OCI-LY1 (cell line): ENCODE measurements at regions not wholly inside any gene's neighbourhood (a gene's known extent, or its start where the extent isn't known, plus 50 kb on each side); places are given as distances from the start of the nearest gene placed in this dataset.
"Not testable (repeated sequence)": the region's sequence is repeated elsewhere in the genome, so short reads cannot be mapped to it uniquely, and the experiment has no call there.

Source experiments
- H2AFZ ChIP-seq: fragments of 200-600 bp; sonication (generic), shearing (Covaris generic); 2 replicates; pipeline ENCODE4 v1.6.0; 2014; ENCODE audit warnings: antibody characterized with exemption, mild to moderate bottlenecking, low read length
- H3F3A ChIP-seq: fragments of 200-600 bp; sonication (generic), shearing (Covaris generic); 2 replicates; pipeline ENCODE4 v1.6.0; 2014; ENCODE audit warnings: mild to moderate bottlenecking, antibody characterized with exemption, low read length, moderate library complexity; ENCODE audit not compliant: insufficient read depth
- H3K27ac ChIP-seq: fragments of 200-600 bp; sonication (generic); 2 replicates; pipeline ENCODE4 v1.5.1; 2014; ENCODE audit warnings: low read length, mixed run types, mild to moderate bottlenecking, low read depth; ENCODE audit not compliant: poor library complexity, severe bottlenecking
- H3K27me3 ChIP-seq: fragments of 200-600 bp; sonication (generic); 2 replicates; pipeline ENCODE4 v1.6.0; 2014; ENCODE audit warnings: antibody characterized with exemption, mild to moderate bottlenecking, low read length, moderate library complexity; ENCODE audit not compliant: insufficient read depth
- H3K36me3 ChIP-seq: fragments of 200-600 bp; sonication (generic); 2 replicates; pipeline ENCODE4 v1.6.1; 2014; ENCODE audit warnings: mild to moderate bottlenecking, antibody characterized with exemption, low read length, moderate library complexity, mixed read lengths; ENCODE audit not compliant: insufficient read depth
- H3K4me1 ChIP-seq: fragments of 200-600 bp; sonication (generic); 2 replicates; pipeline ENCODE4 v1.5.1; 2014; ENCODE audit warnings: mild to moderate bottlenecking, low read length, moderate library complexity; ENCODE audit not compliant: insufficient read depth, severe bottlenecking
- H3K4me2 ChIP-seq: fragments of 200-600 bp; sonication (generic), shearing (Covaris generic); 2 replicates; pipeline ENCODE4 v1.6.1; 2014; ENCODE audit warnings: low read length
- H3K4me3 ChIP-seq: fragments of 200-600 bp; sonication (generic); 2 replicates; pipeline ENCODE4 v1.5.1; 2014; ENCODE audit warnings: low read length, low read depth, mild to moderate bottlenecking, mixed read lengths; ENCODE audit not compliant: poor library complexity, severe bottlenecking
- H3K79me2 ChIP-seq: fragments of 200-600 bp; shearing (Covaris generic); 2 replicates; pipeline ENCODE4 v1.6.1; 2016; ENCODE audit warnings: mixed run types, low read length, mixed read lengths; ENCODE audit not compliant: insufficient read depth
- H3K9ac ChIP-seq: fragments of 200-600 bp; sonication (generic), shearing (Covaris generic); 2 replicates; pipeline ENCODE4 v1.6.1; 2014; ENCODE audit warnings: mild to moderate bottlenecking, low read length, mixed read lengths
- H3K9me2 ChIP-seq: fragments of 200-600 bp; sonication (generic), shearing (Covaris generic); 2 replicates; pipeline ENCODE4 v1.6.1; 2014; ENCODE audit warnings: low read depth, mild to moderate bottlenecking, low read length, mixed read lengths
- H3K9me3 ChIP-seq: fragments of 200-600 bp; shearing (Covaris generic); 2 replicates; pipeline ENCODE4 v1.6.1; 2014; ENCODE audit warnings: low read length, mixed read lengths
- H4K20me1 ChIP-seq: fragments of 200-600 bp; sonication (generic), shearing (Covaris generic); 2 replicates; pipeline ENCODE4 v1.6.0; 2016; ENCODE audit warnings: mild to moderate bottlenecking, low read length; ENCODE audit not compliant: insufficient read depth

GRCh38 chr17:20654114-20654513, 74.6 kb downstream of the CDRT15L2 start:
- H4K20me1 ChIP-seq, H3K4me1 ChIP-seq, H3K79me2 ChIP-seq, H3K36me3 ChIP-seq, H2AFZ ChIP-seq, H3K9ac ChIP-seq, H3K4me2 ChIP-seq, H3K27me3 ChIP-seq, H3F3A ChIP-seq, H3K27ac ChIP-seq, H3K4me3 ChIP-seq, H3K9me2 ChIP-seq, H3K9me3 ChIP-seq: not testable (repeated sequence)

GRCh38 chr17:20654575-20654974, 75.1 kb downstream of the CDRT15L2 start:
- not testable (repeated sequence) for H3K9me2 ChIP-seq, H3K27me3 ChIP-seq, H3K79me2 ChIP-seq, H3K36me3 ChIP-seq, H4K20me1 ChIP-seq, H3K9me3 ChIP-seq, H3F3A ChIP-seq, H3K9ac ChIP-seq, H3K27ac ChIP-seq, H3K4me2 ChIP-seq, H3K4me1 ChIP-seq, H2AFZ ChIP-seq, H3K4me3 ChIP-seq

GRCh38 chr17:20665103-20665955, 85.8 kb downstream of the CDRT15L2 start:
- not testable (repeated sequence) for H3K79me2 ChIP-seq, H3F3A ChIP-seq, H3K9me2 ChIP-seq, H3K27ac ChIP-seq, H4K20me1 ChIP-seq, H3K4me3 ChIP-seq, H2AFZ ChIP-seq, H3K4me2 ChIP-seq, H3K27me3 ChIP-seq, H3K9ac ChIP-seq, H3K4me1 ChIP-seq, H3K9me3 ChIP-seq, H3K36me3 ChIP-seq

- not testable (repeated sequence) for H3K4me2 ChIP-seq, H3K27ac ChIP-seq, H3K79me2 ChIP-seq, H3K9me2 ChIP-seq, H2AFZ ChIP-seq, H3K4me1 ChIP-seq, H3F3A ChIP-seq, H3K27me3 ChIP-seq, H3K36me3 ChIP-seq, H3K4me3 ChIP-seq, H3K9ac ChIP-seq, H3K9me3 ChIP-seq, H4K20me1 ChIP-seq
These were observed 87.2 kb downstream of the CDRT15L2 start for GRCh38 chr17:20666689-20667088.

- not testable (repeated sequence) for H3F3A ChIP-seq, H3K27ac ChIP-seq, H3K27me3 ChIP-seq, H3K9me3 ChIP-seq, H4K20me1 ChIP-seq, H3K4me2 ChIP-seq, H3K4me3 ChIP-seq, H3K79me2 ChIP-seq, H3K4me1 ChIP-seq, H3K36me3 ChIP-seq, H3K9ac ChIP-seq, H2AFZ ChIP-seq, H3K9me2 ChIP-seq
These were observed 88.2 kb downstream of the CDRT15L2 start for GRCh38 chr17:20667712-20668111.

- H3K4me1 ChIP-seq, H3K27me3 ChIP-seq, H3K36me3 ChIP-seq, H3K27ac ChIP-seq, H3K79me2 ChIP-seq, H3K9me2 ChIP-seq, H3F3A ChIP-seq, H3K9me3 ChIP-seq, H4K20me1 ChIP-seq, H2AFZ ChIP-seq, H3K4me3 ChIP-seq, H3K9ac ChIP-seq, H3K4me2 ChIP-seq: not testable (repeated sequence)
These were observed 88.8 kb downstream of the CDRT15L2 start for GRCh38 chr17:20668316-20668715.

GRCh38 chr17:20668868-20669267, 89.3 kb downstream of the CDRT15L2 start:
- H4K20me1 ChIP-seq, H3K9me2 ChIP-seq, H3K79me2 ChIP-seq, H3K4me1 ChIP-seq, H3K4me3 ChIP-seq, H3K4me2 ChIP-seq, H3K27ac ChIP-seq, H3F3A ChIP-seq, H2AFZ ChIP-seq, H3K9ac ChIP-seq, H3K9me3 ChIP-seq, H3K27me3 ChIP-seq, H3K36me3 ChIP-seq: not testable (repeated sequence)

- not testable (repeated sequence) for H3K27me3 ChIP-seq, H3K4me2 ChIP-seq, H3K4me3 ChIP-seq, H3K27ac ChIP-seq, H3F3A ChIP-seq, H3K79me2 ChIP-seq, H4K20me1 ChIP-seq, H3K9me3 ChIP-seq, H3K9me2 ChIP-seq, H3K4me1 ChIP-seq, H3K36me3 ChIP-seq, H2AFZ ChIP-seq, H3K9ac ChIP-seq
These were observed 91.0 kb downstream of the CDRT15L2 start for GRCh38 chr17:20670506-20670905.
